GM21786 (cell line): ENCODE measurements at regions not wholly inside any gene's neighbourhood (a gene's known extent, or its start where the extent isn't known, plus 50 kb on each side); places are given as distances from the start of the nearest gene placed in this dataset.
A peak's percentile ranks its signal among the peaks of the same experiment; 100 is the strongest.

Experiments used
- ATAC-seq: cut with Tn5 transposase; IDR thresholded peaks from one replicate; pipeline ENCODE4 v1.9.1; 2021; ENCODE audit not compliant: unreplicated experiment

GRCh38 chr6:106035655-106036054 lies 50.5 kb upstream of the PRDM1 start:
- no peak for ATAC-seq

- no peak for ATAC-seq
Measured at GRCh38 chr6:106033806-106034205, 52.3 kb upstream of the PRDM1 start.

GRCh38 chr6:106027758-106028157 lies 58.4 kb upstream of the PRDM1 start:
- no peak for ATAC-seq

GRCh38 chr6:106026748-106027715 lies 59.1 kb upstream of the PRDM1 start:
- no peak for ATAC-seq

- ATAC-seq: no peak
Measured at GRCh38 chr6:106025655-106026054, 60.5 kb upstream of the PRDM1 start.

- no peak for ATAC-seq
Measured at GRCh38 chr6:106022801-106023200, 63.3 kb upstream of the PRDM1 start.

- ATAC-seq: no peak
Measured at GRCh38 chr6:106017454-106017853, 68.7 kb upstream of the PRDM1 start.

- no peak for ATAC-seq
Measured at GRCh38 chr6:106014955-106015354, 71.2 kb upstream of the PRDM1 start.

GRCh38 chr6:106011476-106011875 lies 74.7 kb upstream of the PRDM1 start:
- ATAC-seq: no peak

- ATAC-seq: no peak
Measured at GRCh38 chr6:106005954-106006353, 80.2 kb upstream of the PRDM1 start.

- no peak for ATAC-seq
Measured at GRCh38 chr6:106005013-106005412, 81.1 kb upstream of the PRDM1 start.

GRCh38 chr6:106003268-106003987 lies 82.7 kb upstream of the PRDM1 start:
- ATAC-seq: no peak

GRCh38 chr6:106002005-106002404 lies 84.1 kb upstream of the PRDM1 start:
- no peak for ATAC-seq

GRCh38 chr6:106000935-106001334 lies 85.2 kb upstream of the PRDM1 start:
- no peak for ATAC-seq

GRCh38 chr6:105997482-105997881 lies 88.7 kb upstream of the PRDM1 start:
- ATAC-seq: no peak

GRCh38 chr6:105995391-105995865 lies 90.7 kb upstream of the PRDM1 start:
- ATAC-seq: no peak

- ATAC-seq: no peak
Measured at GRCh38 chr6:105994591-105995390, 91.3 kb upstream of the PRDM1 start.

GRCh38 chr6:105994118-105994590 lies 92.0 kb upstream of the PRDM1 start:
- no peak for ATAC-seq

- ATAC-seq: no peak
Measured at GRCh38 chr6:105993341-105994117, 92.6 kb upstream of the PRDM1 start.

GRCh38 chr6:105992315-105992961 lies 93.7 kb upstream of the PRDM1 start:
- ATAC-seq: peak; percentile 85
